HCT116 (cell line): ENCODE measurements at regions not wholly inside any gene's neighbourhood (a gene's known extent, or its start where the extent isn't known, plus 50 kb on each side); places are given as distances from the start of the nearest gene placed in this dataset.

ENCODE experiments used
- ATAC-seq: fragments of 200-7000 bp; cut with Tn5 transposase; 2 replicates; pipeline ENCODE4 v1.9.1; 2020; ENCODE audit warnings: mild to moderate bottlenecking, moderate library complexity
- BruUV-seq: library from RNA; stranded (reverse); fragments of 400-500 nt; replicated peaks from 2 replicates; lab custom pipeline; 2021; lab: Mats Ljungman, UMichigan
- CTCF ChIA-PET: fragments of 300-600 bp; sonication (Branson Sonifier 250); formaldehyde crosslinking; loops from one replicate; lab custom pipeline; 2021; ENCODE audit warnings: antibody characterized with exemption; lab: Charles Lee
- POLR2A ChIA-PET: fragments of 300-600, 350-600 bp; sonication (Branson Sonifier 250); formaldehyde crosslinking; loops from one replicate; lab custom pipeline; 2021; ENCODE audit warnings: antibody characterized with exemption; lab: Charles Lee
- RAD21 ChIA-PET, 2 experiments: fragments of 300-600 bp; sonication (Branson Sonifier 250); formaldehyde crosslinking; loops; one replicate each; lab custom pipeline; 2023; ENCODE audit warnings: low total read pairs in 2 of 2; ENCODE audit not compliant: uncharacterized antibody in 2 of 2, unreplicated experiment in 2 of 2, low non-redundant PET in 1 of 2; lab: Charles Lee
- DNase-seq: peaks from one replicate; pipeline ENCODE4 v3.0.0-alpha.2; 2010; ENCODE audit warnings: low read depth, low spot score
- H2AFZ ChIP-seq: fragments of 200-600 bp; shearing (Covaris generic), sonication (generic); 2 replicates; pipeline ENCODE4 v1.6.1; 2017; ENCODE audit warnings: low read depth, mixed run types, mixed read lengths, antibody characterized with exemption, low read length; ENCODE audit not compliant: poor library complexity, severe bottlenecking
- H3K27ac ChIP-seq: 2 replicates; pipeline ENCODE4 v1.5.1; 2012; ENCODE audit warnings: low read depth, low read length
- H3K27me3 ChIP-seq: fragments of 200-600 bp; sonication (generic); 2 replicates; pipeline ENCODE4 v1.6.1; 2016; ENCODE audit warnings: mixed run types, low read length, mixed read lengths; ENCODE audit not compliant: insufficient read depth
- H3K36me3 ChIP-seq, 2 experiments: fragments of 200-500 bp in 1 of 2; fragments of 200-600 bp in 1 of 2; sonication (Bioruptor generic) in 1 of 2; sonication (generic) in 1 of 2; 2 replicates each; pipeline versions ENCODE4 v1.5.1 to v1.6.1; 2014 to 2016; ENCODE audit warnings: low read length in 2 of 2, inconsistent platforms in 1 of 2, mixed read lengths in 1 of 2, mixed run types in 1 of 2; ENCODE audit not compliant: insufficient read depth in 2 of 2, control insufficient read depth in 1 of 2
- H3K4me1 ChIP-seq, 2 experiments: fragments of 200-600 bp in 1 of 2; sonication (generic) in 1 of 2; 2 replicates each; pipeline versions ENCODE4 v1.5.1 to v1.6.1; 2012 to 2017; ENCODE audit warnings: low read length in 2 of 2, inconsistent platforms in 1 of 2, mild to moderate bottlenecking in 1 of 2, mixed read lengths in 1 of 2, mixed run types in 1 of 2, moderate library complexity in 1 of 2; ENCODE audit not compliant: insufficient read depth in 2 of 2, control insufficient read depth in 1 of 2
- H3K4me2 ChIP-seq: fragments of 200-600 bp; sonication (generic); 2 replicates; pipeline ENCODE4 v1.6.1; 2017; ENCODE audit warnings: mixed run types, low read length, mixed read lengths
- H3K4me3 ChIP-seq, 2 experiments: fragments of 200-600 bp in 1 of 2; sonication (generic) in 1 of 2; replicated peaks in 1 of 2; 2 replicates each; pipeline ENCODE4 v1.5.1; 2011 to 2016; ENCODE audit warnings: low read length in 2 of 2, control low read depth in 1 of 2, low read depth in 1 of 2, mild to moderate bottlenecking in 1 of 2, mixed read lengths in 1 of 2, mixed run types in 1 of 2
- H3K79me2 ChIP-seq: fragments of 200-600 bp; sonication (generic); 2 replicates; pipeline ENCODE4 v1.6.1; 2017; ENCODE audit warnings: mild to moderate bottlenecking, mixed run types, low read length, moderate library complexity, mixed read lengths; ENCODE audit not compliant: insufficient read depth
- H3K9ac ChIP-seq: fragments of 200-600 bp; sonication (generic); 2 replicates; pipeline ENCODE4 v1.6.1; 2016; ENCODE audit warnings: low read length, mixed read lengths
- H3K9me2 ChIP-seq: fragments of 200-600 bp; sonication (generic), shearing (Covaris generic); 2 replicates; pipeline ENCODE4 v1.6.1; 2017; ENCODE audit warnings: mixed run types, mild to moderate bottlenecking, moderate library complexity; ENCODE audit not compliant: insufficient read depth
- H3K9me3 ChIP-seq, 2 experiments: fragments of 200-500 bp in 1 of 2; fragments of 200-600 bp in 1 of 2; sonication (Bioruptor generic) in 1 of 2; sonication (generic) in 1 of 2; 2 replicates each; pipeline ENCODE4 v1.6.1; 2014 to 2017; ENCODE audit warnings: low read length in 2 of 2, mixed read lengths in 2 of 2, inconsistent platforms in 1 of 2, low read depth in 1 of 2, mild to moderate bottlenecking in 1 of 2, mixed run types in 1 of 2, moderate library complexity in 1 of 2; ENCODE audit not compliant: control insufficient read depth in 1 of 2, insufficient read depth in 1 of 2
- H4K20me1 ChIP-seq: fragments of 200-600 bp; sonication (generic), shearing (Covaris generic); 2 replicates; pipeline ENCODE4 v1.6.1; 2017; ENCODE audit warnings: mixed run types, mild to moderate bottlenecking, moderate library complexity; ENCODE audit not compliant: insufficient read depth
- CBX3 ChIP-seq: IDR thresholded peaks from 2 replicates; pipeline ENCODE4 v1.6.1; 2012; ENCODE audit warnings: low read depth
- CEBPB ChIP-seq: IDR thresholded peaks from 2 replicates; pipeline ENCODE4 v1.6.1; 2012; ENCODE audit warnings: low read depth
- EGR1 ChIP-seq: IDR thresholded peaks from 2 replicates; pipeline ENCODE4 v1.6.1; 2012; ENCODE audit warnings: low read depth
- ELF1 ChIP-seq: IDR thresholded peaks from 2 replicates; pipeline ENCODE4 v1.6.1; 2012; ENCODE audit warnings: low read depth, borderline replicate concordance
- EZH2 ChIP-seq: fragments of 200-600 bp; sonication (generic); IDR thresholded peaks from 2 replicates; pipeline ENCODE4 v1.6.1; 2017; ENCODE audit warnings: antibody characterized with exemption, mixed run types
- EZH2phosphoT487 ChIP-seq: fragments of 200-600 bp; IDR thresholded peaks from 2 replicates; pipeline ENCODE4 v1.6.1; 2018; ENCODE audit warnings: antibody characterized with exemption, borderline replicate concordance
- FOSL1 ChIP-seq: IDR thresholded peaks from 2 replicates; pipeline ENCODE4 v1.6.1; 2012; ENCODE audit warnings: low read depth
- POLR2A ChIP-seq: IDR thresholded peaks from 2 replicates; pipeline ENCODE4 v1.7.0; 2011; ENCODE audit warnings: borderline replicate concordance; ENCODE audit not compliant: insufficient read depth, insufficient read length; ENCODE audit errors: extremely low read depth
- RAD21 ChIP-seq: IDR thresholded peaks from 2 replicates; pipeline ENCODE4 v1.6.1; 2012; ENCODE audit warnings: low read depth, mild to moderate bottlenecking
- SIN3A ChIP-seq: IDR thresholded peaks from 2 replicates; pipeline ENCODE4 v1.6.1; 2012; ENCODE audit warnings: low read depth
- SRF ChIP-seq: IDR thresholded peaks from 2 replicates; pipeline ENCODE4 v1.6.1; 2012; ENCODE audit warnings: low read depth
- TCF7L2 ChIP-seq: IDR thresholded peaks from 2 replicates; pipeline ENCODE4 v1.7.0; 2011; ENCODE audit warnings: borderline replicate concordance, inconsistent platforms; ENCODE audit not compliant: insufficient read depth, insufficient read length; ENCODE audit errors: extremely low read depth
- YY1 ChIP-seq: IDR thresholded peaks from 2 replicates; pipeline ENCODE4 v1.6.1; 2011; ENCODE audit warnings: low read length, low read depth, moderate library complexity, mild to moderate bottlenecking; ENCODE audit not compliant: insufficient replicate concordance; ENCODE audit errors: extremely low read depth
- ZFX ChIP-seq: fragments of 450-650 bp; IDR thresholded peaks from 2 replicates; pipeline ENCODE4 v1.6.1; 2017
- ZNF274 ChIP-seq: fragments of 200-500 bp; sonication (Bioruptor generic); IDR thresholded peaks from 2 replicates; pipeline ENCODE4 v1.6.1; 2014; ENCODE audit warnings: mild to moderate bottlenecking, low read depth, low read length, inconsistent platforms
- intact Hi-C: fragments of 100-400 bp; cut with micrococcal nuclease; formaldehyde crosslinking; loops from 2 replicates; pipeline ENCODE4 v1.10.0; 2022
- TF ChIP-seq, protein P1 (sequence below): IDR thresholded peaks from 2 replicates; pipeline ENCODE4 v1.6.1; 2011; ENCODE audit warnings: mild to moderate bottlenecking, low read length, moderate library complexity; ENCODE audit not compliant: insufficient replicate concordance; ENCODE audit errors: extremely low read depth
- TF ChIP-seq, protein P2 (sequence below): IDR thresholded peaks from 2 replicates; pipeline ENCODE4 v1.6.1; 2012
- TF ChIP-seq, protein P3 (sequence below): IDR thresholded peaks from 2 replicates; pipeline ENCODE4 v1.6.1; 2012; ENCODE audit warnings: low read depth

DNA sequence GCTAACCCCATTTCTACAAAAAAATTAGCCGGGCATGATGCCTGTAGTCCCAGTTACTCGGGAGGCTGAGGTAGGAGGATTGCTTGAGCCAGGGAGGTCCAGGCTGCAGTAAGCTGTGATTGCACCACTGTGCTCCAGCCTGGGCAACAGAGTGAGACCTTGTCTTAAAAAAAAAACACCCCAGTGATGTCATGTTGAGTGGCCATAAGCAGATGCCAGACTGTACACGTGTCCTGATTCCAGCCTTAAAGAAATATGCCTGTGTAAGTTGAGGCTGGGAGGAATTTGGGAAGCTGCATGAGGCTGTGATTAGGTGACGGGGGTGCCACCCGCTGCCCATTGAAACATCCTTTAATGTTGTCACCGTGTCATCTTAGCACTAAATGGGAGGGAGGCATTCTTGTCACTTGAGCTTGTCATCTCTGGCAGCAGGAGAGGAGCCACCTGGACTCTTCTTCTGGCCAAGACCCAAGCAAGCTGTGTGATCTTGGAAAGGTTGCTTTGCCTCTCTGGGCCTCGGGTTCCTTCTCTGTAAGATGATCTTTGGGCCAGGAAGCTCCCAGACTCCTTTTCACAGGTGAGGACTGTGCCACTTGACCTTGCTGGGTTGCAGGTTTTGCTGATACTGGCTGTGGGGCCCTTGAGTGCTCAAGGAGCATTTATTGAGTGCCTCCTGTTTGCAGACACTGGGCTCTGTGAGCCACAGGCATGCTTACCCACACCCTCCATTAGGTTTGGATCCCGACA lies 98.3 kb upstream of the CIBAR2 start:
- ChIA-PET RAD21 (interaction anchor here in 1 of 2 experiments (0.7 kb wide), 1 partner anchor 1227 kb away, joined by 3 read pairs; no protein-coding TSS in a partner anchor), POLR2A (no interaction called here), CTCF (interaction anchor here (1.0 kb wide), 1 partner anchor 85 kb away, joined by 3 read pairs; no protein-coding TSS in a partner anchor)
- intact Hi-C loops = no loop called here
- H3K9me3 ChIP-seq = no peaks in the 10 kb centered on the region
- H3K9ac ChIP-seq = no peak overlapping the region
- DNase-seq (no peak), ATAC-seq (peak; percentile 46; the same call in 1 of the 2 replicates)
- no peak overlapping the region for H3K4me3 ChIP-seq
- H3K79me2 ChIP-seq = peaks cover 4% of the 10 kb centered on the region; the same call in 1 of the 2 replicates
- no TSS peak for BruUV-seq
- H3K36me3 ChIP-seq = no peaks in the 10 kb centered on the region
- H4K20me1 ChIP-seq = no peaks in the 10 kb centered on the region; the same call in 1 of the 2 replicates
- H3K4me2 ChIP-seq = peak overlapping the region; percentile 22
- peaks cover 10 to 45% of the 10 kb centered on the region in 2 experiments; a peak in 3 of 4 replicates for H3K4me1 ChIP-seq
- no peaks in the 10 kb centered on the region for H3K27me3 ChIP-seq
- no peaks in the 10 kb centered on the region for H3K9me2 ChIP-seq
- H2AFZ ChIP-seq = no peak overlapping the region
- TF ChIP-seq CBX3 (no peak), EZH2 (no peak), CEBPB (no peak), FOSL1 (no peak), ZNF274 (no peak), RAD21 (no peak), SIN3A (no peak), ELF1 (no peak), EZH2phosphoT487 (no peak), TCF7L2 (no peak), EGR1 (no peak), YY1 (no peak), SRF (no peak), POLR2A (no peak), ZFX (no peak)
- TF ChIP-seq, protein P1, sequence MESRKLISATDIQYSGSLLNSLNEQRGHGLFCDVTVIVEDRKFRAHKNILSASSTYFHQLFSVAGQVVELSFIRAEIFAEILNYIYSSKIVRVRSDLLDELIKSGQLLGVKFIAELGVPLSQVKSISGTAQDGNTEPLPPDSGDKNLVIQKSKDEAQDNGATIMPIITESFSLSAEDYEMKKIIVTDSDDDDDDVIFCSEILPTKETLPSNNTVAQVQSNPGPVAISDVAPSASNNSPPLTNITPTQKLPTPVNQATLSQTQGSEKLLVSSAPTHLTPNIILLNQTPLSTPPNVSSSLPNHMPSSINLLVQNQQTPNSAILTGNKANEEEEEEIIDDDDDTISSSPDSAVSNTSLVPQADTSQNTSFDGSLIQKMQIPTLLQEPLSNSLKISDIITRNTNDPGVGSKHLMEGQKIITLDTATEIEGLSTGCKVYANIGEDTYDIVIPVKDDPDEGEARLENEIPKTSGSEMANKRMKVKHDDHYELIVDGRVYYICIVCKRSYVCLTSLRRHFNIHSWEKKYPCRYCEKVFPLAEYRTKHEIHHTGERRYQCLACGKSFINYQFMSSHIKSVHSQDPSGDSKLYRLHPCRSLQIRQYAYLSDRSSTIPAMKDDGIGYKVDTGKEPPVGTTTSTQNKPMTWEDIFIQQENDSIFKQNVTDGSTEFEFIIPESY = no peak
- TF ChIP-seq, protein P2, sequence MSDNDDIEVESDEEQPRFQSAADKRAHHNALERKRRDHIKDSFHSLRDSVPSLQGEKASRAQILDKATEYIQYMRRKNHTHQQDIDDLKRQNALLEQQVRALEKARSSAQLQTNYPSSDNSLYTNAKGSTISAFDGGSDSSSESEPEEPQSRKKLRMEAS = no peak
- TF ChIP-seq, protein P3, sequence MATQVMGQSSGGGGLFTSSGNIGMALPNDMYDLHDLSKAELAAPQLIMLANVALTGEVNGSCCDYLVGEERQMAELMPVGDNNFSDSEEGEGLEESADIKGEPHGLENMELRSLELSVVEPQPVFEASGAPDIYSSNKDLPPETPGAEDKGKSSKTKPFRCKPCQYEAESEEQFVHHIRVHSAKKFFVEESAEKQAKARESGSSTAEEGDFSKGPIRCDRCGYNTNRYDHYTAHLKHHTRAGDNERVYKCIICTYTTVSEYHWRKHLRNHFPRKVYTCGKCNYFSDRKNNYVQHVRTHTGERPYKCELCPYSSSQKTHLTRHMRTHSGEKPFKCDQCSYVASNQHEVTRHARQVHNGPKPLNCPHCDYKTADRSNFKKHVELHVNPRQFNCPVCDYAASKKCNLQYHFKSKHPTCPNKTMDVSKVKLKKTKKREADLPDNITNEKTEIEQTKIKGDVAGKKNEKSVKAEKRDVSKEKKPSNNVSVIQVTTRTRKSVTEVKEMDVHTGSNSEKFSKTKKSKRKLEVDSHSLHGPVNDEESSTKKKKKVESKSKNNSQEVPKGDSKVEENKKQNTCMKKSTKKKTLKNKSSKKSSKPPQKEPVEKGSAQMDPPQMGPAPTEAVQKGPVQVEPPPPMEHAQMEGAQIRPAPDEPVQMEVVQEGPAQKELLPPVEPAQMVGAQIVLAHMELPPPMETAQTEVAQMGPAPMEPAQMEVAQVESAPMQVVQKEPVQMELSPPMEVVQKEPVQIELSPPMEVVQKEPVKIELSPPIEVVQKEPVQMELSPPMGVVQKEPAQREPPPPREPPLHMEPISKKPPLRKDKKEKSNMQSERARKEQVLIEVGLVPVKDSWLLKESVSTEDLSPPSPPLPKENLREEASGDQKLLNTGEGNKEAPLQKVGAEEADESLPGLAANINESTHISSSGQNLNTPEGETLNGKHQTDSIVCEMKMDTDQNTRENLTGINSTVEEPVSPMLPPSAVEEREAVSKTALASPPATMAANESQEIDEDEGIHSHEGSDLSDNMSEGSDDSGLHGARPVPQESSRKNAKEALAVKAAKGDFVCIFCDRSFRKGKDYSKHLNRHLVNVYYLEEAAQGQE = no peak
- H3K27ac ChIP-seq = no peak overlapping the region
